ENCODE measurements at regions not wholly inside any gene's neighbourhood (a gene's known extent, or its start where the extent isn't known, plus 50 kb on each side); places are given as distances from the start of the nearest gene placed in this dataset.
"Not testable (repeated sequence)": the region's sequence is repeated elsewhere in the genome, so short reads cannot be mapped to it uniquely, and the experiment has no call there.

GRCh38 chr16:22596445-22597045, 85.9 kb downstream of the NPIPB5 start:
- TF ChIP-seq RFX5 (IDR thresholded peaks at IDR 0.05; ENCODE audit: low read depth, low read length); CTCF (conservative IDR thresholded peaks at IDR 0.05; ENCODE audit: low read depth, low read length): not testable (repeated sequence)
